Neuronal stem cell (in vitro differentiated cells): ENCODE measurements at regions not wholly inside any gene's neighbourhood (a gene's known extent, or its start where the extent isn't known, plus 50 kb on each side); places are given as distances from the start of the nearest gene placed in this dataset.

ENCODE experiments used
- DNase-seq: peaks from one replicate; pipeline ENCODE4 v3.0.0-alpha.2; 2013; ENCODE audit warnings: low spot score
- H2AFZ ChIP-seq: one replicate; pipeline ENCODE4 v1.6.1; 2013; ENCODE audit warnings: mild to moderate bottlenecking, low read length, inconsistent platforms
- H2AK5ac ChIP-seq: 2 replicates; pipeline ENCODE4 v1.6.1; 2013; ENCODE audit warnings: low read depth, mild to moderate bottlenecking, inconsistent platforms, low read length, moderate library complexity, mixed read lengths
- H2BK120ac ChIP-seq: 2 replicates; pipeline ENCODE4 v1.6.1; 2013; ENCODE audit warnings: low read depth, mild to moderate bottlenecking, inconsistent platforms, low read length, moderate library complexity, mixed read lengths
- H2BK12ac ChIP-seq: one replicate; pipeline ENCODE4 v1.6.1; 2013; ENCODE audit warnings: low read length, inconsistent platforms
- H2BK15ac ChIP-seq: 2 replicates; pipeline ENCODE4 v1.6.1; 2013; ENCODE audit warnings: mild to moderate bottlenecking, low read length, inconsistent platforms, mixed read lengths
- H2BK5ac ChIP-seq: one replicate; pipeline ENCODE4 v1.6.1; 2013; ENCODE audit warnings: inconsistent platforms, mild to moderate bottlenecking, low read length, moderate library complexity
- H3K14ac ChIP-seq: one replicate; pipeline ENCODE4 v1.6.1; 2013; ENCODE audit warnings: low read length, inconsistent platforms
- H3K18ac ChIP-seq: 2 replicates; pipeline ENCODE4 v1.6.1; 2013; ENCODE audit warnings: low read length, inconsistent platforms
- H3K23ac ChIP-seq: 2 replicates; pipeline ENCODE4 v1.6.1; 2013; ENCODE audit warnings: low read depth, mild to moderate bottlenecking, mixed read lengths, low read length, inconsistent platforms; ENCODE audit not compliant: poor library complexity
- H3K27ac ChIP-seq: replicated peaks from 3 replicates; pipeline ENCODE4 v1.5.1; 2013; ENCODE audit warnings: low read length, inconsistent platforms
- H3K27me3 ChIP-seq, 3 experiments: 2 replicates each; pipeline ENCODE4 v1.6.1; 2013; ENCODE audit warnings: low read length in 3 of 3, mild to moderate bottlenecking in 2 of 3, inconsistent platforms in 1 of 3, low read depth in 1 of 3, mixed read lengths in 1 of 3, moderate library complexity in 1 of 3; ENCODE audit not compliant: control insufficient read depth in 3 of 3, insufficient read depth in 3 of 3
- H3K36me3 ChIP-seq, 2 donors: replicated peaks in 1 of 2; 2 replicates each; pipeline ENCODE4 v1.6.1; 2013; ENCODE audit warnings: low read length in 2 of 2; ENCODE audit not compliant: control insufficient read depth in 2 of 2, insufficient read depth in 2 of 2
- H3K4ac ChIP-seq: 2 replicates; pipeline ENCODE4 v1.6.1; 2013; ENCODE audit warnings: inconsistent platforms, mild to moderate bottlenecking, low read length, moderate library complexity
- H3K4me1 ChIP-seq, 2 donors: 1 replicate in 1 of 2; 2 replicates in 1 of 2; pipeline ENCODE4 v1.6.1; 2013; ENCODE audit warnings: low read length in 2 of 2, low read depth in 1 of 2; ENCODE audit not compliant: control insufficient read depth in 2 of 2, insufficient read depth in 1 of 2
- H3K4me2 ChIP-seq: one replicate; pipeline ENCODE4 v1.6.1; 2013; ENCODE audit warnings: mild to moderate bottlenecking, low read length, inconsistent platforms; ENCODE audit not compliant: insufficient read depth, poor library complexity, severe bottlenecking
- H3K4me3 ChIP-seq, 2 donors: 2 replicates each; pipeline ENCODE4 v1.5.1; 2013; ENCODE audit warnings: low read length in 2 of 2, mild to moderate bottlenecking in 2 of 2, inconsistent platforms in 1 of 2, moderate library complexity in 1 of 2
- H3K79me1 ChIP-seq: one replicate; pipeline ENCODE4 v1.6.1; 2013; ENCODE audit warnings: low read depth, mild to moderate bottlenecking, inconsistent platforms, low read length, moderate library complexity
- H3K9ac ChIP-seq: one replicate; pipeline ENCODE4 v1.6.1; 2013; ENCODE audit warnings: mild to moderate bottlenecking, low read depth, low read length, inconsistent platforms; ENCODE audit not compliant: poor library complexity
- H3K9me3 ChIP-seq, 2 donors: replicated peaks in 1 of 2; 2 replicates each; pipeline versions ENCODE3 to v1.6.1; 2013; ENCODE audit warnings: low read length in 2 of 2, mild to moderate bottlenecking in 2 of 2, inconsistent platforms in 1 of 2, low read depth in 1 of 2, mixed read lengths in 1 of 2, moderate library complexity in 1 of 2; ENCODE audit not compliant: control insufficient read depth in 2 of 2, insufficient read depth in 1 of 2
- H4K8ac ChIP-seq: one replicate; pipeline ENCODE4 v1.6.1; 2013; ENCODE audit warnings: low read depth, mild to moderate bottlenecking, inconsistent platforms, low read length, moderate library complexity
- H4K91ac ChIP-seq: one replicate; pipeline ENCODE4 v1.6.1; 2013; ENCODE audit warnings: low read length, low read depth, mild to moderate bottlenecking, inconsistent platforms; ENCODE audit not compliant: poor library complexity
- WGBS, 2 donors: extraction: QIAGEN DNeasy Blood & Tissue Kit; methylation state at CpG; one replicate each; pipeline ENCODE4 v1.1.7; 2013; ENCODE audit warnings: missing lambda C conversion rate in 2 of 2, mixed read lengths in 1 of 2; ENCODE audit not compliant: insufficient read length in 2 of 2, insufficient replicate concordance in 1 of 2; ENCODE audit errors: extremely low coverage in 2 of 2; 5-methylcytosine and 5-hydroxymethylcytosine counted together

- Histone ChIP-seq H3K18ac (no peak overlapping the region), H3K27ac (no peak overlapping the region), H2BK5ac (no peak overlapping the region), H3K14ac (no peak overlapping the region), H2BK120ac (no peak overlapping the region), H3K9me3 (no peaks in the 10 kb centered on the region), H3K9ac (no peak overlapping the region), H3K36me3 (peaks cover 0 to 2% of the 10 kb centered on the region in 2 donors), H4K91ac (no peak overlapping the region), H3K4me3 (no peak overlapping the region), H2BK12ac (no peak overlapping the region), H3K4me1 (no peaks in the 10 kb centered on the region), H3K4me2 (no peak overlapping the region), H2AFZ (no peak overlapping the region), H3K23ac (no peak overlapping the region), H3K4ac (no peak overlapping the region), H3K79me1 (no peaks in the 10 kb centered on the region), H3K27me3 (no peaks in the 10 kb centered on the region), H2BK15ac (no peak overlapping the region), H4K8ac (peak overlapping the region; percentile 88), H2AK5ac (no peak overlapping the region)
- DNase-seq = no peak
- no CpG with 5 or more reads among the region's 7 CpGs for WGBS, 2 donors
Observed at GRCh38 chr15:81814882-81815455, 230.8 kb downstream of the MEX3B start.

GRCh38 chr15:81813215-81813614, 232.6 kb downstream of the MEX3B start:
- Histone ChIP-seq H3K9me3 (no peaks in the 10 kb centered on the region), H2BK5ac (no peak overlapping the region), H3K4ac (no peak overlapping the region), H3K9ac (no peak overlapping the region), H2BK120ac (no peak overlapping the region), H3K27ac (no peak overlapping the region), H4K91ac (no peak overlapping the region), H2BK15ac (no peak overlapping the region), H3K36me3 (peaks cover 0 to 2% of the 10 kb centered on the region in 2 donors), H3K14ac (no peak overlapping the region), H2BK12ac (no peak overlapping the region), H3K4me3 (no peak overlapping the region), H2AK5ac (no peak overlapping the region), H4K8ac (no peak overlapping the region), H3K4me2 (no peak overlapping the region), H3K4me1 (no peaks in the 10 kb centered on the region), H3K27me3 (no peaks in the 10 kb centered on the region), H3K79me1 (no peaks in the 10 kb centered on the region), H2AFZ (no peak overlapping the region), H3K18ac (no peak overlapping the region), H3K23ac (no peak overlapping the region)
- no CpG with 5 or more reads among the region's 3 CpGs for WGBS, 2 donors
- DNase-seq = no peak

- Histone ChIP-seq H3K23ac (no peak overlapping the region), H3K4me3 (no peak overlapping the region), H3K79me1 (no peaks in the 10 kb centered on the region), H2BK120ac (no peak overlapping the region), H2AFZ (no peak overlapping the region), H3K9me3 (no peaks in the 10 kb centered on the region), H3K18ac (no peak overlapping the region), H3K27ac (no peak overlapping the region), H4K8ac (no peak overlapping the region), H3K27me3 (no peaks in the 10 kb centered on the region), H2BK5ac (no peak overlapping the region), H4K91ac (no peak overlapping the region), H3K4ac (no peak overlapping the region), H2BK15ac (no peak overlapping the region), H3K36me3 (peaks cover 0 to 2% of the 10 kb centered on the region in 2 donors), H2AK5ac (no peak overlapping the region), H3K9ac (no peak overlapping the region), H3K4me2 (no peak overlapping the region), H3K4me1 (no peaks in the 10 kb centered on the region), H2BK12ac (no peak overlapping the region), H3K14ac (no peak overlapping the region)
- no peak for DNase-seq
- WGBS, 2 donors = no CpG with 5 or more reads among the region's 7 CpGs
Observed at GRCh38 chr15:81812456-81812855, 233.4 kb downstream of the MEX3B start.

GRCh38 chr15:81811736-81812135, 234.1 kb downstream of the MEX3B start:
- no peak for DNase-seq
- no peak overlapping the region for H2AK5ac ChIP-seq
- H3K27ac ChIP-seq = no peak overlapping the region
- H3K36me3 ChIP-seq = peaks cover 0 to 2% of the 10 kb centered on the region in 2 donors
- H3K4me1 ChIP-seq = no peaks in the 10 kb centered on the region
- H4K8ac ChIP-seq = no peak overlapping the region
- H4K91ac ChIP-seq = no peak overlapping the region
- no peaks in the 10 kb centered on the region for H3K79me1 ChIP-seq
- H3K4me3 ChIP-seq = no peak overlapping the region
- H3K9ac ChIP-seq = no peak overlapping the region
- no CpG with 5 or more reads among the region's 6 CpGs for WGBS, 2 donors
- no peaks in the 10 kb centered on the region for H3K27me3 ChIP-seq
- no peak overlapping the region for H3K4ac ChIP-seq
- no peak overlapping the region for H2AFZ ChIP-seq
- no peak overlapping the region for H2BK120ac ChIP-seq
- no peaks in the 10 kb centered on the region for H3K9me3 ChIP-seq
- H2BK15ac ChIP-seq = no peak overlapping the region
- no peak overlapping the region for H2BK5ac ChIP-seq
- no peak overlapping the region for H2BK12ac ChIP-seq
- no peak overlapping the region for H3K4me2 ChIP-seq
- no peak overlapping the region for H3K14ac ChIP-seq
- no peak overlapping the region for H3K18ac ChIP-seq
- H3K23ac ChIP-seq = no peak overlapping the region
